GM19324 (cell line): ENCODE measurements at regions not wholly inside any gene's neighbourhood (a gene's known extent, or its start where the extent isn't known, plus 50 kb on each side); places are given as distances from the start of the nearest gene placed in this dataset.
"Not testable (repeated sequence)": the region's sequence is repeated elsewhere in the genome, so short reads cannot be mapped to it uniquely, and the experiment has no call there.

Experiments used
- ATAC-seq: cut with Tn5 transposase; IDR thresholded peaks from one replicate; pipeline ENCODE4 v1.9.1; 2021; ENCODE audit warnings: mild to moderate bottlenecking, moderate library complexity; ENCODE audit not compliant: unreplicated experiment, low FRiP score

GRCh38 chr6:74448850-74449249, 752.8 kb downstream of the CD109 start:
- ATAC-seq, result no peak

- peak; percentile 80 for ATAC-seq
Observed at GRCh38 chr6:74447013-74447412, 751.0 kb downstream of the CD109 start.

- ATAC-seq, result no peak
Observed at GRCh38 chr6:74439123-74439811, 743.3 kb downstream of the CD109 start.

GRCh38 chr6:74438395-74438794, 742.4 kb downstream of the CD109 start:
- not testable (repeated sequence) for ATAC-seq

- ATAC-seq, result no peak
Observed at GRCh38 chr6:74434171-74434570, 738.2 kb downstream of the CD109 start.

- no peak for ATAC-seq
Observed at GRCh38 chr6:74431873-74432580, 736.0 kb downstream of the CD109 start.

- no peak for ATAC-seq
Observed at GRCh38 chr6:74420221-74420620, 724.2 kb downstream of the CD109 start.

- no peak for ATAC-seq
Observed at GRCh38 chr6:74415056-74415455, 719.1 kb downstream of the CD109 start.

- ATAC-seq, result no peak
Observed at GRCh38 chr6:74410630-74411029, 714.6 kb downstream of the CD109 start.

GRCh38 chr6:74409447-74409846, 713.4 kb downstream of the CD109 start:
- peak; percentile 63 for ATAC-seq

- ATAC-seq, result no peak
Observed at GRCh38 chr6:74408844-74409243, 712.8 kb downstream of the CD109 start.

- ATAC-seq, result no peak
Observed at GRCh38 chr6:74404366-74404765, 708.4 kb downstream of the CD109 start.

- no peak for ATAC-seq
Observed at GRCh38 chr6:74402781-74403180, 706.8 kb downstream of the CD109 start.

- not testable (repeated sequence) for ATAC-seq
Observed at GRCh38 chr6:74378437-74378836, 682.4 kb downstream of the CD109 start.

GRCh38 chr6:74369556-74369993, 673.6 kb downstream of the CD109 start:
- ATAC-seq, result no peak

- no peak for ATAC-seq
Observed at GRCh38 chr6:74368746-74369145, 672.7 kb downstream of the CD109 start.

- no peak for ATAC-seq
Observed at GRCh38 chr6:74366634-74367033, 670.6 kb downstream of the CD109 start.

GRCh38 chr6:74362391-74362790, 666.4 kb downstream of the CD109 start:
- no peak for ATAC-seq

GRCh38 chr6:74357321-74357720, 661.3 kb downstream of the CD109 start:
- no peak for ATAC-seq

GRCh38 chr6:74356391-74356790, 660.4 kb downstream of the CD109 start:
- ATAC-seq, result no peak

- no peak for ATAC-seq
Observed at GRCh38 chr6:74346936-74347535, 651.0 kb downstream of the CD109 start.

GRCh38 chr6:74343804-74344203, 647.8 kb downstream of the CD109 start:
- ATAC-seq, result no peak
